GM23338 (cell line): ENCODE measurements at regions not wholly inside any gene's neighbourhood (a gene's known extent, or its start where the extent isn't known, plus 50 kb on each side); places are given as distances from the start of the nearest gene placed in this dataset.

Source experiments
- EZH2phosphoT487 ChIP-seq: fragments of 200-600 bp; sonication (generic); IDR thresholded peaks from one replicate; pipeline ENCODE4 v1.8.1; 2018; ENCODE audit warnings: antibody characterized with exemption; ENCODE audit not compliant: unreplicated experiment
- POLR2AphosphoS5 ChIP-seq: IDR thresholded peaks from 2 replicates; pipeline ENCODE4 v1.6.1; 2016; ENCODE audit warnings: antibody characterized with exemption, low read depth
- TF ChIP-seq, protein P1 (sequence below): IDR thresholded peaks from one replicate; pipeline ENCODE4 v1.6.1; 2018; ENCODE audit warnings: antibody characterized with exemption; ENCODE audit not compliant: unreplicated experiment
- TF ChIP-seq, protein P2 (sequence below), 2 experiments: fragments of 200-600 bp in 1 of 2; sonication (generic) in 1 of 2; conservative IDR thresholded peaks; 2 replicates each; pipeline versions ENCODE4 v1.5.1 to v1.6.1; 2016 to 2017; ENCODE audit warnings: antibody characterized with exemption in 2 of 2, low read depth in 2 of 2, mild to moderate bottlenecking in 2 of 2, moderate library complexity in 1 of 2

DNA sequence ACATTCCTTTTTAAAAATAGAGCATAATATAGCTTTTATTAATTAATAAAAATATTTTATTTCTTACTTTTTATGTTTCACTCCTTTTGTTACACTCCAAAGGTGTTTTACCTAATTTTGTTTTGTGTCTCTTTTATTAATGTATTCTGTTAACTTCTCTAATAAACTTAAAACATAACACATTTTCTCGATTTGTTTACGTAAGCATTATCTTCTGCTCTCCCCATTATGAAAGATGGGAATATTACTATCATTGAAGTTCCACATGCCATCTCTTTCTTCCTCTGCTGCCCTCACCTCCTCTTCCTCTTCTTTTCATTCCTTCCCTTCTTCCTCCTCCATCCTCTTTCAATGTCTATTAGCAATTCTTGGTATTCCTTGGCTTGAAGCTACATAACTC is 85.0 kb upstream of the HCRTR2 start:
- TF ChIP-seq POLR2AphosphoS5: no peak
- TF ChIP-seq, protein P1, sequence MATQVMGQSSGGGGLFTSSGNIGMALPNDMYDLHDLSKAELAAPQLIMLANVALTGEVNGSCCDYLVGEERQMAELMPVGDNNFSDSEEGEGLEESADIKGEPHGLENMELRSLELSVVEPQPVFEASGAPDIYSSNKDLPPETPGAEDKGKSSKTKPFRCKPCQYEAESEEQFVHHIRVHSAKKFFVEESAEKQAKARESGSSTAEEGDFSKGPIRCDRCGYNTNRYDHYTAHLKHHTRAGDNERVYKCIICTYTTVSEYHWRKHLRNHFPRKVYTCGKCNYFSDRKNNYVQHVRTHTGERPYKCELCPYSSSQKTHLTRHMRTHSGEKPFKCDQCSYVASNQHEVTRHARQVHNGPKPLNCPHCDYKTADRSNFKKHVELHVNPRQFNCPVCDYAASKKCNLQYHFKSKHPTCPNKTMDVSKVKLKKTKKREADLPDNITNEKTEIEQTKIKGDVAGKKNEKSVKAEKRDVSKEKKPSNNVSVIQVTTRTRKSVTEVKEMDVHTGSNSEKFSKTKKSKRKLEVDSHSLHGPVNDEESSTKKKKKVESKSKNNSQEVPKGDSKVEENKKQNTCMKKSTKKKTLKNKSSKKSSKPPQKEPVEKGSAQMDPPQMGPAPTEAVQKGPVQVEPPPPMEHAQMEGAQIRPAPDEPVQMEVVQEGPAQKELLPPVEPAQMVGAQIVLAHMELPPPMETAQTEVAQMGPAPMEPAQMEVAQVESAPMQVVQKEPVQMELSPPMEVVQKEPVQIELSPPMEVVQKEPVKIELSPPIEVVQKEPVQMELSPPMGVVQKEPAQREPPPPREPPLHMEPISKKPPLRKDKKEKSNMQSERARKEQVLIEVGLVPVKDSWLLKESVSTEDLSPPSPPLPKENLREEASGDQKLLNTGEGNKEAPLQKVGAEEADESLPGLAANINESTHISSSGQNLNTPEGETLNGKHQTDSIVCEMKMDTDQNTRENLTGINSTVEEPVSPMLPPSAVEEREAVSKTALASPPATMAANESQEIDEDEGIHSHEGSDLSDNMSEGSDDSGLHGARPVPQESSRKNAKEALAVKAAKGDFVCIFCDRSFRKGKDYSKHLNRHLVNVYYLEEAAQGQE: no peak
- TF ChIP-seq, protein P2, sequence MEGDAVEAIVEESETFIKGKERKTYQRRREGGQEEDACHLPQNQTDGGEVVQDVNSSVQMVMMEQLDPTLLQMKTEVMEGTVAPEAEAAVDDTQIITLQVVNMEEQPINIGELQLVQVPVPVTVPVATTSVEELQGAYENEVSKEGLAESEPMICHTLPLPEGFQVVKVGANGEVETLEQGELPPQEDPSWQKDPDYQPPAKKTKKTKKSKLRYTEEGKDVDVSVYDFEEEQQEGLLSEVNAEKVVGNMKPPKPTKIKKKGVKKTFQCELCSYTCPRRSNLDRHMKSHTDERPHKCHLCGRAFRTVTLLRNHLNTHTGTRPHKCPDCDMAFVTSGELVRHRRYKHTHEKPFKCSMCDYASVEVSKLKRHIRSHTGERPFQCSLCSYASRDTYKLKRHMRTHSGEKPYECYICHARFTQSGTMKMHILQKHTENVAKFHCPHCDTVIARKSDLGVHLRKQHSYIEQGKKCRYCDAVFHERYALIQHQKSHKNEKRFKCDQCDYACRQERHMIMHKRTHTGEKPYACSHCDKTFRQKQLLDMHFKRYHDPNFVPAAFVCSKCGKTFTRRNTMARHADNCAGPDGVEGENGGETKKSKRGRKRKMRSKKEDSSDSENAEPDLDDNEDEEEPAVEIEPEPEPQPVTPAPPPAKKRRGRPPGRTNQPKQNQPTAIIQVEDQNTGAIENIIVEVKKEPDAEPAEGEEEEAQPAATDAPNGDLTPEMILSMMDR (conservative IDR thresholded peaks at IDR 0.05; ENCODE audit: low read depth in 2 of 2): no peak
- no peak for TF ChIP-seq EZH2phosphoT487
